PC-3 (cell line): ENCODE measurements at regions not wholly inside any gene's neighbourhood (a gene's known extent, or its start where the extent isn't known, plus 50 kb on each side); places are given as distances from the start of the nearest gene placed in this dataset.

Source experiments
- ATAC-seq: fragments of 200-7000 bp; cut with Tn5 transposase; 2 replicates; pipeline ENCODE4 v1.9.1; 2020; ENCODE audit warnings: mild to moderate bottlenecking, moderate library complexity
- BruUV-seq: library from RNA; stranded (reverse); fragments of 400-500 nt; replicated peaks from 2 replicates; lab custom pipeline; 2021; lab: Mats Ljungman, UMichigan
- CTCF ChIA-PET: fragments of 300-600 bp; sonication (Branson Sonifier 250); formaldehyde crosslinking; loops from one replicate; lab custom pipeline; 2022; ENCODE audit warnings: antibody characterized with exemption; lab: Charles Lee
- POLR2A ChIA-PET: fragments of 300-600 bp; sonication (Branson Sonifier 250); formaldehyde crosslinking; loops from one replicate; lab custom pipeline; 2022; ENCODE audit warnings: antibody characterized with exemption; ENCODE audit not compliant: unreplicated experiment; lab: Charles Lee
- DNase-seq: peaks from one replicate; pipeline ENCODE4 v3.0.0-alpha.2; 2015
- H2AFZ ChIP-seq: fragments of 300-600 bp; sonication (generic); 2 replicates; pipeline ENCODE4 v1.6.0; 2016; ENCODE audit warnings: antibody characterized with exemption, low read length
- H3F3A ChIP-seq: fragments of 300-600 bp; sonication (generic); one replicate; pipeline ENCODE4 v1.6.0; 2017; ENCODE audit warnings: antibody characterized with exemption, low read length, control low read depth, mild to moderate bottlenecking; ENCODE audit not compliant: unreplicated experiment
- H3K27ac ChIP-seq: fragments of 300-600 bp; sonication (generic); 2 replicates; pipeline ENCODE4 v1.5.1; 2016; ENCODE audit warnings: mild to moderate bottlenecking, low read length
- H3K27me3 ChIP-seq: fragments of 300-600 bp; sonication (generic); 2 replicates; pipeline ENCODE4 v1.6.1; 2016; ENCODE audit warnings: low read length, mixed read lengths
- H3K36me3 ChIP-seq: fragments of 300-600 bp; sonication (generic); 2 replicates; pipeline ENCODE4 v1.6.1; 2016; ENCODE audit warnings: low read depth, mixed run types, low read length, mixed read lengths
- H3K4me1 ChIP-seq: fragments of 300-600 bp; sonication (generic); 2 replicates; pipeline ENCODE4 v1.5.1; 2016; ENCODE audit warnings: low read length; ENCODE audit not compliant: insufficient read depth
- H3K4me2 ChIP-seq: fragments of 300-600 bp; sonication (generic); 2 replicates; pipeline ENCODE4 v1.6.0; 2016; ENCODE audit warnings: low read length
- H3K4me3 ChIP-seq: fragments of 300-600 bp; sonication (generic); 2 replicates; pipeline ENCODE4 v1.5.1; 2016; ENCODE audit warnings: mild to moderate bottlenecking, low read length, mixed read lengths
- H3K79me2 ChIP-seq: fragments of 300-600 bp; sonication (generic); 2 replicates; pipeline ENCODE4 v1.6.1; 2017; ENCODE audit warnings: low read length, mixed read lengths
- H3K9ac ChIP-seq: fragments of 300-600 bp; sonication (generic); 2 replicates; pipeline ENCODE4 v1.6.0; 2016; ENCODE audit warnings: mild to moderate bottlenecking, low read length
- H3K9me2 ChIP-seq: fragments of 300-600 bp; sonication (generic); replicated peaks from 2 replicates; pipeline ENCODE4 v1.6.1; 2016; ENCODE audit warnings: mixed run types, low read length, mixed read lengths
- H3K9me3 ChIP-seq: fragments of 300-600 bp; sonication (generic); 2 replicates; pipeline ENCODE4 v1.6.1; 2016; ENCODE audit warnings: low read length, mixed read lengths
- H4K20me1 ChIP-seq: fragments of 300-600 bp; sonication (generic); 2 replicates; pipeline ENCODE4 v1.6.1; 2016; ENCODE audit warnings: low read length, mixed read lengths
- CTCF ChIP-seq: fragments of 300-600 bp; sonication (generic); conservative IDR thresholded peaks from 2 replicates; pipeline ENCODE4 v1.5.1; 2017; ENCODE audit warnings: antibody characterized with exemption, low read depth, mild to moderate bottlenecking, low read length
- EZH2 ChIP-seq: fragments of 300-600 bp; sonication (generic); IDR thresholded peaks from one replicate; pipeline ENCODE4 v1.6.1; 2017; ENCODE audit warnings: antibody characterized with exemption, mild to moderate bottlenecking, low read length; ENCODE audit not compliant: unreplicated experiment
- EZH2phosphoT487 ChIP-seq: fragments of 300-600 bp; sonication (generic); IDR thresholded peaks from 2 replicates; pipeline ENCODE4 v1.6.1; 2018; ENCODE audit warnings: mild to moderate bottlenecking, antibody characterized with exemption, low read length, borderline replicate concordance
- intact Hi-C: fragments of 100-400 bp; cut with micrococcal nuclease; formaldehyde crosslinking; loops from 2 replicates; pipeline ENCODE4 v1.9.0; 2023

- H3K36me3 ChIP-seq = no peaks in the 10 kb centered on the region
- no peaks in the 10 kb centered on the region for H3K9me3 ChIP-seq
- TF ChIP-seq EZH2phosphoT487 (no peak), EZH2 (no peak), CTCF (no peak)
- ATAC-seq (no peak), DNase-seq (no peak)
- H3K4me3 ChIP-seq = no peak overlapping the region
- ChIA-PET CTCF (no interaction called here), POLR2A (no interaction called here)
- H3K79me2 ChIP-seq = no peaks in the 10 kb centered on the region
- H3K27me3 ChIP-seq = peaks cover 82% of the 10 kb centered on the region
- H3K9ac ChIP-seq = no peak overlapping the region
- H3F3A ChIP-seq = no peaks in the 10 kb centered on the region
- H3K4me1 ChIP-seq = no peaks in the 10 kb centered on the region
- no peak overlapping the region for H3K27ac ChIP-seq
- no peak overlapping the region for H3K4me2 ChIP-seq
- H4K20me1 ChIP-seq = no peaks in the 10 kb centered on the region
- intact Hi-C loops = no loop called here
- no peak overlapping the region for H2AFZ ChIP-seq
- H3K9me2 ChIP-seq = no peaks in the 10 kb centered on the region
- no TSS peak for BruUV-seq
Measured at GRCh38 chr2:15687243-15687642, 95.6 kb downstream of the DDX1 start.

- no peak overlapping the region for H2AFZ ChIP-seq
- H3K27ac ChIP-seq = no peak overlapping the region
- no peak for DNase-seq
- no peak overlapping the region for H3K9ac ChIP-seq
- no peak overlapping the region for H3K4me2 ChIP-seq
- H3K79me2 ChIP-seq = no peaks in the 10 kb centered on the region
- intact Hi-C loops = no loop called here
- ChIA-PET CTCF (no interaction called here), POLR2A (no interaction called here)
- peaks cover 81% of the 10 kb centered on the region for H3K27me3 ChIP-seq
- H3K4me1 ChIP-seq = no peaks in the 10 kb centered on the region
- no peaks in the 10 kb centered on the region for H3K36me3 ChIP-seq
- ATAC-seq = no peak
- no TSS peak for BruUV-seq
- H3K9me3 ChIP-seq = no peaks in the 10 kb centered on the region
- TF ChIP-seq EZH2 (no peak), CTCF (no peak), EZH2phosphoT487 (no peak)
- no peak overlapping the region for H3K4me3 ChIP-seq
- H3F3A ChIP-seq = no peaks in the 10 kb centered on the region
- H4K20me1 ChIP-seq = no peaks in the 10 kb centered on the region
- no peaks in the 10 kb centered on the region for H3K9me2 ChIP-seq
Measured at GRCh38 chr2:15687720-15688119, 96.1 kb downstream of the DDX1 start.

- H3K9me2 ChIP-seq = no peaks in the 10 kb centered on the region
- TF ChIP-seq EZH2phosphoT487 (no peak), CTCF (no peak), EZH2 (no peak)
- no peaks in the 10 kb centered on the region for H3K9me3 ChIP-seq
- no peaks in the 10 kb centered on the region for H4K20me1 ChIP-seq
- H3K27ac ChIP-seq = no peak overlapping the region
- ChIA-PET POLR2A (no interaction called here), CTCF (no interaction called here)
- DNase-seq (no peak), ATAC-seq (no peak)
- BruUV-seq = no TSS peak
- intact Hi-C loops = no loop called here
- no peak overlapping the region for H3K9ac ChIP-seq
- H3K4me2 ChIP-seq = no peak overlapping the region
- no peaks in the 10 kb centered on the region for H3K4me1 ChIP-seq
- no peaks in the 10 kb centered on the region for H3K36me3 ChIP-seq
- no peaks in the 10 kb centered on the region for H3K79me2 ChIP-seq
- H3K27me3 ChIP-seq = peaks cover 81% of the 10 kb centered on the region
- no peaks in the 10 kb centered on the region for H3F3A ChIP-seq
- H3K4me3 ChIP-seq = no peak overlapping the region
- no peak overlapping the region for H2AFZ ChIP-seq
Measured at GRCh38 chr2:15688924-15689568, 97.4 kb downstream of the DDX1 start.
